Pancreas (tissue), 10 donors: ENCODE measurements at regions not wholly inside any gene's neighbourhood (a gene's known extent, or its start where the extent isn't known, plus 50 kb on each side); places are given as distances from the start of the nearest gene placed in this dataset.

Experiments
- ATAC-seq, 4 donors: fragments of 200-7000 bp; cut with Tn5 transposase; one replicate each; pipeline versions ENCODE4 v1.8.0 to v1.9.1; 2020; ENCODE audit warnings: mild to moderate bottlenecking in 4 of 4, moderate library complexity in 4 of 4
- DNase-seq, 6 donors: peaks; one replicate each; pipeline ENCODE4 v3.0.0-alpha.2; 2020
- FAIRE-seq: peaks from 2 replicates; lab custom pipeline; 2012; peaks lifted over from hg19 to GRCh38; lab: Jason Lieb, UNC
- H3K27ac ChIP-seq, 4 donors: fragments of 200-600 bp; sonication (generic); 1 replicate in 3 of 4; 2 replicates in 1 of 4; pipeline versions ENCODE4 v1.5.0 to v1.8.0; 2020
- H3K27me3 ChIP-seq, 4 donors: fragments of 200-600 bp; one replicate each; pipeline ENCODE4 v1.8.0; 2021
- H3K36me3 ChIP-seq, 3 donors: fragments of 200-600 bp; sonication (generic) in 1 of 3; one replicate each; pipeline versions ENCODE4 v1.5.0 to v1.8.0; 2020 to 2021
- H3K4me1 ChIP-seq, 3 donors: fragments of 200-600 bp; one replicate each; pipeline ENCODE4 v1.8.0; 2021
- H3K4me3 ChIP-seq, 4 donors: fragments of 200-600 bp; sonication (generic) in 2 of 4; one replicate each; pipeline versions ENCODE4 v1.5.0 to v1.8.0; 2020 to 2021
- H3K9me3 ChIP-seq, 4 donors: fragments of 200-600 bp; one replicate each; pipeline ENCODE4 v1.8.0; 2021
- WGBS, 2 donors: extraction: QIAGEN DNeasy Blood & Tissue Kit; methylation state at CpG; one replicate each; pipeline ENCODE4 v1.1.7; 2013; 5-methylcytosine and 5-hydroxymethylcytosine counted together
- intact Hi-C, 3 donors: fragments of 100-400 bp; cut with DNase I; formaldehyde crosslinking; loops; one replicate each; pipeline versions ENCODE4 v1.11.1 to v1.14.2; 2022
- TF ChIP-seq, protein P1 (sequence below), 4 donors: fragments of 200-600 bp; sonication (generic) in 3 of 4; IDR thresholded peaks; one replicate each; pipeline versions ENCODE4 v1.5.0 to v1.8.0; 2021; ENCODE audit warnings: antibody characterized with exemption in 4 of 4
- donor health status: healthy with polysubstance abuse.
- donor health status: DM: no; HTN: no; CAD: no; lungs with moderate emphysema.
- donor health status: DM: no; HTN: no; CAD: no.
- donor health status: control.
- donor health status: control.
- donor health status: Bipolar disorder and iron deficiency.
- donor health status: DM: yes; HTN: yes; CAD: no.
- donor health status: DM: no; HTN: no; CAD: no.
- donor health status: DM: no; HTN: no; CAD: no.
- donor health status: DM: yes; HTN: yes; CAD: no.

DNA sequence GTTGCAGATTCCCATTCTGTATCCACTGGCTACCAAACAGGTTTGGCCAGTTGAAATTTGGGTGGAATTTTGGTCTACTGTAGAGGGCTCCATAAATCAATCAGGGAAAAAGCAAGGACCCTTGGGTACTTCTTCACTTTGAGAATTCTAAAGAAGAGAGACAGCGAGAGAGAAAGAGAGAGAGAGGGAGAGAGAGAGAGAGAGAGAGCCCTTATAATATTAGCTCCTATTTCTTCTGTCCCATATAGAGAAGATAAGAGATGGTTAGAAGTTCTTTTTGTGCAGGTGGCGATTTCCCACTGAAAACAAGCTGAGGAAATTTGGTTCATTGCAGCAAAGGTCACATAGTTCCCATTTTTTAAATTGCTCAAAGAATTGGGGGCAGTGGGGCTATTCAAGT lies 88.6 kb upstream of the ZNF536 start:
- TF ChIP-seq, protein P1, sequence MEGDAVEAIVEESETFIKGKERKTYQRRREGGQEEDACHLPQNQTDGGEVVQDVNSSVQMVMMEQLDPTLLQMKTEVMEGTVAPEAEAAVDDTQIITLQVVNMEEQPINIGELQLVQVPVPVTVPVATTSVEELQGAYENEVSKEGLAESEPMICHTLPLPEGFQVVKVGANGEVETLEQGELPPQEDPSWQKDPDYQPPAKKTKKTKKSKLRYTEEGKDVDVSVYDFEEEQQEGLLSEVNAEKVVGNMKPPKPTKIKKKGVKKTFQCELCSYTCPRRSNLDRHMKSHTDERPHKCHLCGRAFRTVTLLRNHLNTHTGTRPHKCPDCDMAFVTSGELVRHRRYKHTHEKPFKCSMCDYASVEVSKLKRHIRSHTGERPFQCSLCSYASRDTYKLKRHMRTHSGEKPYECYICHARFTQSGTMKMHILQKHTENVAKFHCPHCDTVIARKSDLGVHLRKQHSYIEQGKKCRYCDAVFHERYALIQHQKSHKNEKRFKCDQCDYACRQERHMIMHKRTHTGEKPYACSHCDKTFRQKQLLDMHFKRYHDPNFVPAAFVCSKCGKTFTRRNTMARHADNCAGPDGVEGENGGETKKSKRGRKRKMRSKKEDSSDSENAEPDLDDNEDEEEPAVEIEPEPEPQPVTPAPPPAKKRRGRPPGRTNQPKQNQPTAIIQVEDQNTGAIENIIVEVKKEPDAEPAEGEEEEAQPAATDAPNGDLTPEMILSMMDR (IDR thresholded peaks at IDR 0.05): no peak
- Histone ChIP-seq H3K27ac (no peak overlapping the region), H3K4me3 (no peak overlapping the region), H3K4me1 (no peaks in the 10 kb centered on the region), H3K27me3 (peaks cover 0 to 9% (median 0%) of the 10 kb centered on the region in 4 donors), H3K9me3 (no peaks in the 10 kb centered on the region), H3K36me3 (no peaks in the 10 kb centered on the region)
- no peak for DNase-seq
- WGBS, 2 donors: 42 to 47% methylated on average over 2 of the region's 2 CpGs
- FAIRE-seq: no peak
- intact Hi-C loops: no loop called here
- no peak for ATAC-seq

DNA sequence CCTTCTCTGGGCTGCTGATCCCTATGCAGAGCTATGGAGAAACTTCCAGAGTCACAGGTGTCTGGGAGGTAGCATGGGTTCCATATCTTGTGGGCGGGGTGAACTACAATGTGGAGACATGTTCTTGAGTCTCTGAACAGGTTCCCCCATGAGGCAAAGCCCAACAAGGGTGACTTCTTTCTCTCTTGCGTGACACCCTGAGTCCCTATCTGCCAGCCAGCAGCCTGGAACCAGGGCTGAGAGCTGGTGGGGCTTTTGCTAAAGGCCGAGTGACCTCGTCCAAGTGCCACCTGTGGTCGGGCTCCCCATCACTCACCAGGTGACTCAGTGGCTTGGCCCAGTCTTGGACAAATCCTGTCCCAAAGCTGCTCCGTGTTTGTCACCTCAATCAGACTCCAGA lies 88.0 kb upstream of the ZNF536 start:
- H3K27me3 ChIP-seq: peaks cover 0 to 9% (median 0%) of the 10 kb centered on the region in 4 donors
- 68 to 75% methylated on average over 6 of the region's 6 CpGs for WGBS, 2 donors
- DNase-seq (no peak), FAIRE-seq (no peak), ATAC-seq (no peak)
- no peaks in the 10 kb centered on the region for H3K9me3 ChIP-seq
- H3K4me1 ChIP-seq: no peaks in the 10 kb centered on the region
- H3K36me3 ChIP-seq: no peaks in the 10 kb centered on the region
- no peak overlapping the region for H3K27ac ChIP-seq
- no peak overlapping the region for H3K4me3 ChIP-seq
- intact Hi-C loops: no loop called here
- TF ChIP-seq, protein P1 (IDR thresholded peaks at IDR 0.05): no peak

DNA sequence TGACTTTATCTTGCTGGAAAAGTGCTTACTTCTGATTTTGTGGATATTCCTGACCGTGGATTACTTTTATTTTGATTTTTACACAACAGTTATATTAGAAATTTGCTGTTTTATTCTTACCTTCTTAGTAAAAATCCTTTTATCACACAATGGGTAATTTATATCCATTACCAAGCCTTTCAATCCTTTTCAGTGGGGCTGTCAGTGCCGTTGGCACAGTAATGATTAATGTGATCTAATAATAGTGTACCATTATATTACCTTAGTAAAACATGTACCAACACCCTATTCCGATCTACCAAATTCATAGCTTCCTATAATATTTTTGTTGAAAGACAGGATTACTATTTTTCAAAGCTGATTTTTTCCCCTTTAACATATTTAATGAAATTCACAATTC lies 87.3 kb upstream of the ZNF536 start:
- no peak for FAIRE-seq
- 58 to 60% methylated on average over 3 of the region's 3 CpGs for WGBS, 2 donors
- intact Hi-C loops: no loop called here
- H3K4me3 ChIP-seq: no peak overlapping the region
- peaks cover 0 to 9% (median 0%) of the 10 kb centered on the region in 4 donors for H3K27me3 ChIP-seq
- no peaks in the 10 kb centered on the region for H3K9me3 ChIP-seq
- no peak for ATAC-seq
- no peaks in the 10 kb centered on the region for H3K4me1 ChIP-seq
- TF ChIP-seq, protein P1 (IDR thresholded peaks at IDR 0.05): no peak
- no peak overlapping the region for H3K27ac ChIP-seq
- H3K36me3 ChIP-seq: no peaks in the 10 kb centered on the region
- no peak for DNase-seq

DNA sequence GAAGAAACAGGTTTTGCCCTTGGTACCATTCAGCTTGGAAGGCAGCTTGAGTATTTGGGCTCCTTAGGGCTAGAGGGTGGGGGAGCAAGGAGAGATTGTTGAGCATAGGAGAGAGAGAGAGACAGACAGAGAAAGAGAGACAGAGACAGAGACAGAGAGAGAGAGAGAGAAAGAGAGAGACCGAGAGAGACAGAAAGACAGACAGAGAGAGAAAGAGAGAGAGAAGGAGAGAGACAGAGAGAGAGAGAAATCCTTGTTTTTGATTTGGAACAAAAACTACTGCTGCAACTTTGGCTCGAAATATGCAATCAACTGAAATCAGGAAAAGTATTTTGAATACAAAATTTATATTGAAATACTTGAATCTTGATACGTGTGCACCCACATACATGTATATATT lies 85.8 kb upstream of the ZNF536 start:
- TF ChIP-seq, protein P1 (IDR thresholded peaks at IDR 0.05): no peak
- intact Hi-C loops: no loop called here
- Histone ChIP-seq H3K36me3 (no peaks in the 10 kb centered on the region), H3K27ac (no peak overlapping the region), H3K27me3 (peaks cover 0 to 9% (median 0%) of the 10 kb centered on the region in 4 donors), H3K4me3 (no peak overlapping the region), H3K9me3 (no peaks in the 10 kb centered on the region), H3K4me1 (no peaks in the 10 kb centered on the region)
- no peak for ATAC-seq
- DNase-seq: no peak
- WGBS, 2 donors: 55 to 75% methylated on average over 3 of the region's 3 CpGs
- no peak for FAIRE-seq

DNA sequence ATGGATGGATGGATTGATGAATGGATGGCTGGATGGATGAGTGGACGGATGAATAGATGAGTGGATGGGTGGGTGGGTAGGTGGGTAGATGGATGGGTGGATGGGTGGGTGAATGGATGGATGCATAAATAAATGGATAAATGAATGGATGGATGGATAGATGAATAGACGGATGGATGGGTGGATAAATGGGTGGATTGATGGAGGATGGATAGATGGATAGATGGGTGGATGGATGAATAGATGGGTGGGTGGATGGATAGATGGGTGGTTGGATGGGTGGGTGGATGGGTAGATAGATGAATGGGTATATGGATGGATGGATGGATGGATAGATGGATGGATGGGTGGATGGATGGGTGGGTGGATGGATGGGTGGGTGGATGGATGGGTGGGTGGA lies 84.9 kb upstream of the ZNF536 start:
- FAIRE-seq: no peak
- H3K4me3 ChIP-seq: no peak overlapping the region
- no peaks in the 10 kb centered on the region for H3K9me3 ChIP-seq
- no peak overlapping the region for H3K27ac ChIP-seq
- 58 to 81% methylated on average over 2 of the region's 2 CpGs for WGBS, 2 donors
- intact Hi-C loops: no loop called here
- no peaks in the 10 kb centered on the region for H3K4me1 ChIP-seq
- DNase-seq: no peak
- TF ChIP-seq, protein P1 (IDR thresholded peaks at IDR 0.05): no peak
- no peak for ATAC-seq
- peaks cover 0 to 8% (median 0%) of the 10 kb centered on the region in 4 donors for H3K27me3 ChIP-seq
- H3K36me3 ChIP-seq: no peaks in the 10 kb centered on the region
